B cell (primary cell): ENCODE measurements at regions not wholly inside any gene's neighbourhood (a gene's known extent, or its start where the extent isn't known, plus 50 kb on each side); places are given as distances from the start of the nearest gene placed in this dataset.

Experiments used
- EZH2 ChIP-seq: IDR thresholded peaks from 2 replicates; pipeline ENCODE4 v1.6.1; 2012; ENCODE audit warnings: borderline replicate concordance, low read depth, mild to moderate bottlenecking, moderate library complexity, low read length; ENCODE audit not compliant: insufficient read depth, poor library complexity, severe bottlenecking
- TF ChIP-seq, protein P1 (sequence below): fragments of 200-600 bp; IDR thresholded peaks from one replicate; pipeline ENCODE4 v1.8.0; 2022; ENCODE audit warnings: antibody characterized with exemption, mild to moderate bottlenecking

DNA sequence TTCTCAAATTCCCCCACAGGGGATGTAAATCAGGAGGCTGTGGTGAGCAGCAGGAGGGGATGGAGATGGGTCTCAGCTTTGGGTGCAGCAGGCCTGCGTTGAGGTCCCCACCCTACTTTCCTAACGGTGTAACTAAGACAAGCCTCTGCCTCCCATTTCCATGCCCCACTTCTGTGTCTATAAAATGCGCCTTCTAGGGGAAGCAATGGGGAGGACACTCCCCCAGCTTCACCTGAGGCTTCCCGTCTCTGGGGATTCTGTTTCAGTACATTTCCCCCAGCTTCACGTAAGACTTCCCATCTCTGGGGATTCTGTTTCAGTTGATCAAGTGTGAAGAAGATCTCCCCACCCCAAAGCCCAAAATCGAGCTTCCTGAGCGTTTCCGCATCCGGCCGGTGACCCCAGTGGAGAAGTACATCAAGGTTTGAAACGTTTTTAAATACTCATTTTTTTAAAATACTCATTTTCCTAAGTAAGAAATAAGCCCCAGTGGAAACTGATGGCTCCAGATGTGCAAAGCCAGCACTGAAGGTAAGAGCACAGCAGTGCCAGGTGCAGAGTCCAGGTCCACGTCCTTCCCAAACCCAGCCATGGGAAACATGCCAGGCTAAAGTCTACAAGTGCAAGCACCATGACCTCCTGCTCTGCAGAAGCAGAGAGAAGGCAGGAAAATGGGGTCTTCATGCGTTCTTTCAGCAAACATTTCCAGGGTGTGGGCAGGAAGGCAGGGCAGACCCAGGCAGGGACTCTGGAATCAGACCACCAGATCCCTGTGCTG lies 73.1 kb downstream of the ANKRD60 start:
- TF ChIP-seq, protein P1, sequence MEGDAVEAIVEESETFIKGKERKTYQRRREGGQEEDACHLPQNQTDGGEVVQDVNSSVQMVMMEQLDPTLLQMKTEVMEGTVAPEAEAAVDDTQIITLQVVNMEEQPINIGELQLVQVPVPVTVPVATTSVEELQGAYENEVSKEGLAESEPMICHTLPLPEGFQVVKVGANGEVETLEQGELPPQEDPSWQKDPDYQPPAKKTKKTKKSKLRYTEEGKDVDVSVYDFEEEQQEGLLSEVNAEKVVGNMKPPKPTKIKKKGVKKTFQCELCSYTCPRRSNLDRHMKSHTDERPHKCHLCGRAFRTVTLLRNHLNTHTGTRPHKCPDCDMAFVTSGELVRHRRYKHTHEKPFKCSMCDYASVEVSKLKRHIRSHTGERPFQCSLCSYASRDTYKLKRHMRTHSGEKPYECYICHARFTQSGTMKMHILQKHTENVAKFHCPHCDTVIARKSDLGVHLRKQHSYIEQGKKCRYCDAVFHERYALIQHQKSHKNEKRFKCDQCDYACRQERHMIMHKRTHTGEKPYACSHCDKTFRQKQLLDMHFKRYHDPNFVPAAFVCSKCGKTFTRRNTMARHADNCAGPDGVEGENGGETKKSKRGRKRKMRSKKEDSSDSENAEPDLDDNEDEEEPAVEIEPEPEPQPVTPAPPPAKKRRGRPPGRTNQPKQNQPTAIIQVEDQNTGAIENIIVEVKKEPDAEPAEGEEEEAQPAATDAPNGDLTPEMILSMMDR = no peak
- no peak for TF ChIP-seq EZH2
